Hypothalamus (tissue), 51 donors: ENCODE measurements at regions not wholly inside any gene's neighbourhood (a gene's known extent, or its start where the extent isn't known, plus 50 kb on each side); places are given as distances from the start of the nearest gene placed in this dataset.

ENCODE experiments used
- DNase-seq, 51 donors: peaks; one replicate each; lab custom pipeline; 2025; lab: John Stamatoyannopoulos, UW

DNA sequence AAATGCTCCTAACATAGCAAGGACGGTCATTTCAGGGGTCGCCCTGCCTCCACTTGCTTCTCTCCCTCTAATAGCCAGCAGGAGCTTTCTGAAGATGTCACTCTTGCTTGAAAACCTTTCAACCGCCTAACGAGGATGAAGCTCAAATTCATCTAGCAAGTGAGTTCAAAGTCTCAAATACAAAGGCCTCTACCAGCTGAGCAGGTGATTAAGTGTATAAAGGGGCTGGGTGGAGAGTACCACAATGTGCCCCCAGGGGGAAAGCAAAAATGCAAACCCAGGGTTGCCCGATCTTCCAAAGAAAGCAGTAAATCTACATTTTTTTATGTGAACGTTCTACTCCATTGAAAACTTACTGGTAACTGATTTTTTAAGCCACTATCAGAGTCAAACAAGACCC is 50.4 kb upstream of the GRIP2 start:
- DNase-seq, result no peak

DNA sequence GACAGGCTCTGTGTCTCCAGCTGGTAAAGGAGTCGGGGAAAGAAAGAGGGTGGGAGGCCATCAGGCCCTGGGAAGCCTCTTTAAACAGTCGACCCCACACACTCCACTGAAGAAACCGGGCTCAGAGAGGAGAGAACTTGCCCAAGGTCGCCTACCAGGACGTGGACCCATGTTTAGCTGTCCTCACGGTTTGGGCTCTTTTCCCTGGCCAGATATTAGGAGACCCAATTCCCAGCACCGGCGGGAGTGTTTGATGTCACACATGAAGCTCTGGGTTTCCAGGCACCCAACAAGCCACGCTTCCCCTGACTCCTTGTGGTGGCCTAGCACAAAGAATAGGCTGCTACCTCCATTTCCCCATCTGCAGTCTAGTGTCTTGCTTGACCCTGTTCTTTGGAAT is 52.2 kb upstream of the GRIP2 start:
- DNase-seq, result no peak

DNA sequence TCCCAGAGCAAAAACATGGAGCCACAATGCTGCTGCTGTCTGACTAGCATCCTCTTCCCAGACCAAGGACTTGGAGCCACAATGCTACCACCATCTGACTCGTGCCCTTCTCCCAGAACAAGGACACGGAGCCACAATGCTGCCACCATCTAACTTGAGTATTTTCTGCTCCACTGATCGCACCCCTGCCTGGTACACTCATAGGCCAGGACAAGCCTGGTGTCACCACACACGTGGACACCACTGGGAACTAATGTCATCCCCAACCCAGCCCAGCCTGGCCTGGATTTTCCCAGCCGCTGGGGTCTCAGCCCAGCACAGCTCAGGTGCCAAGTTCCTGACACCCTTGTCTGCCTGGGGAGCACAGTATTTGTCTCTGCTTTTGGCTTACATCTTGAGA is 52.7 kb upstream of the GRIP2 start:
- DNase-seq, result no peak

DNA sequence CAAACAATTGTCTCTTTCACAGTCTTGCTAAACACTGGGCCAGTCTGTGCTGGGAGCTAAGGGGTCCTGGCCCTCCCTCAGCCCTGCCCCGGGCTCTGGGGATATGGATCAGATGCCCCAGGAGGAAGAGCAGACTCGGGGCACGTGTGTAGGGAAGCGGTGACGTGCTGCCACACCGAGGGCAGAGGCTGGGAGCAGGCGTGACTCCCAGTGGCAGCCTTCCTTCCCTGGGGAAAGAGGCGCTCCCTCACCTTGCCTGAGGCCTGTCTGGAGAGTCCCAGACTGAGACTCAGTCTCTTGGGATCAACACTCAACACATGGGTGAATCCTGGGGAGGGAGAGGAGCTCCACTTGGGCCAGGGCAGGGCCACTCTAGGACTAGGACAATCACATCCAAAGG is 54.1 kb upstream of the GRIP2 start:
- no peak for DNase-seq

DNA sequence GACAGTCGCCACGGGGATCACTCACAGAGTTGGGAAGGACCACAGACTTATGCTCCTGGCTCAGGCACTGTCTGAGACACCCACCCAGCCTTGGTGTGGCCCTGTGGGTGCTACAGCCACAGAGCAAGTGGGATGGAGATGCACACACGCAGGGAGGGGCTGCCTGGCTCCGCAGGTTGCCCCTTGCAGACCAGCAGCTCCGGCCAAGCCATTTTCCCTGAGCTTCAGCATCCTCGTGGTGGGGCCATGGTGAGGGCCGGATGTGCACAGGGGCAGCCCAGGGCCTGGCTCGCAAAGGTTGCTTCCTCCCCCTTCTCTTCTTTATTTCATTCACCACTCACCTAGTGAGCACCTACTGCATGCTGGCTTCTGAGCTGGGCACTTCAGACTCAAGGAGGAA is 55.4 kb upstream of the GRIP2 start:
- no peak for DNase-seq

DNA sequence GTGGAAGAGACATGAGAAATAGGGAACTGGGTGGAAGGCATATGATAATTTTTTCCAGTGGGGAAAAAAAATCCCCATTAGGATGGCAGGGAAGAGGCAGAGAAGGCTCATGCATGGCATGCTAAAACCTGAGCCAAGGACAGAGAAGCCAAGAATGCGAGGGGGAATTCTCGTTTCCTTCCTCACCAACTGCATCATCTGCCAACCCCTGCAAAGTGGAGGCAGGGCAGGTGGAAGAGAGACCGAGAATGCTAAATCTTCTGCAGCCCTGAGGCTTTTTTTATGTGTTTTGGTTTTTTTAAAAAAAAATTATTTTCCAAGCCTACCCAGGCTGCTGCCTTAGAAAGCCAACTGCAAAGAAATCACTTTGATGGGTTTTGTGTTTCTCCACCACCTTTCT is 54.3 kb upstream of the CCDC174 start:
- DNase-seq, result no peak

DNA sequence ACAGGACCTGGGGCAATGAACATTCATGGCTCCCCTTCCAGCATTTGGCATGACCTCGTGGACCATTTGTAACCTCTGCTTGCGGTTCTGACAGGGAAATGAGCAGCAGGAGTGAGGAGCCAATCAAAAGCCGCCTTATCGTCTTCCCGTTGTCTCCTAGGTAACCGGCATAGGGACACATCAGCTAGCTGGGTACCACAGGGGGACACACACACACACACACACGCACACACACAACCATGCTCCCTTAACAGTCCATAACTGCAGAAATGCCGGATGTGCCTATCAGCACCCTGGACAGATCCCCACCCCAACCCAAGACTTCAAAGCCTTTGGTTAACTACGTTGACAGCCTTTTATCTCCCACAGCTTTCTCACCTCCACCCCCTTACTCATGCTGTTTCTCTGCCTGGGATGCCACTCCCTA is 53.4 kb upstream of the CCDC174 start:
- DNase-seq, result peak in 20 of 51 donors; percentile 3 to 61 (median 24)

DNA sequence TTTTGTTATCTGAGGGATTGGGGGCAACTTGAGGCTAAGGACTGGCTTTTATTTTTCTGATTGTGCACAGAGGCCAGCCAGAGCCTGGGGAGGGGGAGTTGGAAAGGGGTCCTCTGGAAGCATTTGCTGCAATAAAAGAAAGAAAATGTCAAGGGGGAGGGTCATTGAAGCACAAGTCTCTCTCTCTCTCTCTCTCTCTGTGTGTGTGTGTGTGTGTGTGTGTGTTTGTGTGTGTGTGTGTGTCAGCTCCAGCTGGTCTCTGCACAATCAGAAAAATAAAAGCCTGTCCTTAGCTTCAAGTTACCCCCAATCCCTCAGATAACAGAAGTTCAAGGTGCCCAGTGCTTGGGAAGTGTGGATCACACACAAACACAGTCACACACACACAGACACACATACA is 52.1 kb upstream of the CCDC174 start:
- no peak for DNase-seq

DNA sequence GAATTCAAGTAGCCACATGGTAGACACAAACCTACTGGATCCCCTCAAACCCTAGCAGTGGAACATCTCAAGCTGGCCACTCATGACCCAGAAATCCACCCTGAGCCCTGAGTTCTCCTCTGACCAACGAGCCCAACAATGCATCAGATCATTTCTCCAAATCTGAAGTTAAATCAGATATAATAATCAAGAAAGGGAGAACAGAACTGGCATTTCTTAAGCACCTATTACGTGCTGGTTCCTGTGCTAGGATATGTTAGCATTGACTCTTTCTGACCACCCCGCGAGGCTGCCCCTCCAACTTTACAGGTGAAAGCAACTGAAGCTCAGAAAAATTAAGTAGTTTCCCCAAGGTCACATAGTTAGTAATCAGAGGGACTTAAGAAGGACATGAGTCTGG is 51.5 kb upstream of the CCDC174 start:
- DNase-seq, result no peak

DNA sequence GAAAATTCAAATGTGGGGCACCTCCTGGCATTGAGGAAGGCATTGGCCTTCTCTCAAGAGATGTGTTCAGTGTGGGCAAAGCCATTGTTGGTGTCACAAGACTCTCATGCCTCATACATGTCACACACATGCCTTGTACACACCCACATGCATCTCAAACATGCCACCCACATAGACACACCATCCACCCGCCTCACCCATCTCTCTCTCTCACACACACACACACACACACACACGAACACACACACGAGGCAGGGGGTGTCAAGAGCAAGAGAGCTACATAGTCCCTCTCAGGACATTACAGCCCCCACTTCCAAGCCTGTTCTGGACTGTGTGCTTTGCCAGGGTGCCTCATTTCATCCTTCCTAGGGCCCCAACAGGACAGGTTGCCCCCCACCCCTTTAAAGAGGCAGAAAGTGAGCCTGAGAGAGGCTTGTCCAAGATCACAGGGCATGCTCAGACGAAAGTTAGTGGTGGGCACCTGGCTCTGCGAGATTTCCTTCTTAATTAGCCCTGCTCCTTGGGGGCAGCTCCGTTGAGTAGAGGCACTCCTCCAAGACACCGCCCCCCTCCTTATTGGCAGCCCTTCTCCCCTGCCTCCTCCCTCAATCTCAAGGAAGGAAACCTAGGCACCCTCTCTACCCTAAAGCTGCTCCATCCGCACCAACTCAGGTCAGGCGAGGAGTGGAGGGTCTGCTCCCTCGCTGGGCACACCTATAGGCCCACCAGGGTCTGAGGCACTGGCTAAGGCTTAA is 50.5 kb upstream of the CCDC174 start:
- DNase-seq, result no peak

DNA sequence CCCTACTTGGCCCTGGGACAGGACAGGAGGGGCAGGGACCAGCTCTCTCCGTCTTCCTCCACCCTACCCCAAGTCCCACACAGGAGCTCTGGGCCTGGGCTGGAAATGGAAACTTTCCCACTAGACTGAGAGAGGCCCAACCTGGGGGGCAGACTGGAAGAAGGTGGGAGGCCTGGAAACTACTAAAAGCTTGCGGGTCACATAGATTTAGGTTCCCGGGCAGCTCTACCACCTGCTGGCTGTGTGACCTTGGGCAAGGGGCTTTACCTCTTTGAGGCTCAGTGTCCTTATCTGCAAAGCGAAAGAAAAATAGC is 49.9 kb upstream of the CCDC174 start:
- DNase-seq, result no peak
